Activated CD4-positive, alpha-beta memory T cell treated with anti-CD3 and anti-CD28 coated beads, Interleukin-2, amount 10 ng/mL, durations not matched to agents 7 days and 5 days (primary cell): ENCODE measurements at regions not wholly inside any gene's neighbourhood (a gene's known extent, or its start where the extent isn't known, plus 50 kb on each side); places are given as distances from the start of the nearest gene placed in this dataset.
"Not testable (repeated sequence)": the region's sequence is repeated elsewhere in the genome, so short reads cannot be mapped to it uniquely, and the experiment has no call there.

Experiments
- CTCF ChIA-PET: fragments of 350-600 bp; sonication (Branson Sonifier 250); formaldehyde crosslinking; loops from one replicate; lab custom pipeline; 2021; ENCODE audit warnings: antibody characterized with exemption, inconsistent platforms; lab: Charles Lee
- POLR2A ChIA-PET: fragments of 350-600 bp; sonication (Branson Sonifier 250); formaldehyde crosslinking; loops from one replicate; lab custom pipeline; 2021; ENCODE audit warnings: antibody characterized with exemption; lab: Charles Lee
- DNase-seq: peaks from one replicate; pipeline ENCODE4 v3.0.0-alpha.2; 2020
- H3K27ac Mint-ChIP-seq: one replicate; pipeline ENCODE4 v1.8.0; 2021; ENCODE audit warnings: mild to moderate bottlenecking, mixed read lengths
- H3K27me3 Mint-ChIP-seq: one replicate; pipeline ENCODE4 v1.8.0; 2021; ENCODE audit warnings: mixed read lengths
- H3K36me3 Mint-ChIP-seq: one replicate; pipeline ENCODE4 v1.8.0; 2021; ENCODE audit warnings: low read depth, mixed read lengths
- H3K4me1 Mint-ChIP-seq: one replicate; pipeline ENCODE4 v1.8.0; 2021; ENCODE audit warnings: mixed read lengths
- H3K4me3 Mint-ChIP-seq: one replicate; pipeline ENCODE4 v1.8.0; 2021; ENCODE audit warnings: mild to moderate bottlenecking, mixed read lengths
- H3K9me3 Mint-ChIP-seq: one replicate; pipeline ENCODE4 v1.8.0; 2021; ENCODE audit warnings: mixed read lengths

DNA sequence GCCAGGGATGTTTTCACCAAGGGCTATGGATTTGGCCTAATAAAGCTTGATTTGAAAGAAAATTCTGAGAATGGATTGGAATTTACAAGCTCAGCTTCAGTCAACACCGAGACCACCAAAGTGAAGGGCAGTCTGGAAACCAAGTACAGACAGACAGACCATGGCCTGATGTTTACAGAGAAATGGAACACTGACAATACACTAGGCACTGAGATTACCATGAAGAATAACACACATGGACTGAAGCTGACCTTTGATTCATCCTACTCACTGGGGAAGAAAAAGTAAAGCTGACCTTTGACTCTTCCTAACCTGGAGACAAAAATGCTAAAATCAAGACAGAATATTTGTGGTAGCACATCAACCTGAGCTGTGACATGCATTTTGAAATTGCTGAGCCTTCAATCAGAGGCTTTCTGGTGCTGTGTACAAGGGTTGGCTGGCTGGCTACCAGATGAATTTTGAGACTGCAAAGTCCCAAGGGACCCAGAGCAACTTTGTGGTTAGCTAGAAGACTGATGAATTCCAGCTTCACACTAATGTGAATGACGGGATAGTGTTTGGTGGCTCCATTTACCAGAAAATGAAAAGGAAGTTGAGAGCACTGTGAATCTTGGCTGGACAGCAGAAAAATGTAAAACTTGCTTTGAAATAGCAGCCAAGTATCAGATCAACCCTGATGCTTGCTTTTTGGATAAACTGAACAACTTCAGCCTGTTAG lies 190.4 kb upstream of the KCTD3 start:
- no peak overlapping the region for H3K4me3 Mint-ChIP-seq
- CTCF ChIA-PET = no interaction called here
- H3K4me1 Mint-ChIP-seq = no peaks in the 10 kb centered on the region
- POLR2A ChIA-PET = no interaction called here
- H3K36me3 Mint-ChIP-seq = no peaks in the 10 kb centered on the region
- peaks cover 3% of the 10 kb centered on the region for H3K9me3 Mint-ChIP-seq
- DNase-seq = no peak
- H3K27me3 Mint-ChIP-seq = no peaks in the 10 kb centered on the region
- no peak overlapping the region for H3K27ac Mint-ChIP-seq

DNA sequence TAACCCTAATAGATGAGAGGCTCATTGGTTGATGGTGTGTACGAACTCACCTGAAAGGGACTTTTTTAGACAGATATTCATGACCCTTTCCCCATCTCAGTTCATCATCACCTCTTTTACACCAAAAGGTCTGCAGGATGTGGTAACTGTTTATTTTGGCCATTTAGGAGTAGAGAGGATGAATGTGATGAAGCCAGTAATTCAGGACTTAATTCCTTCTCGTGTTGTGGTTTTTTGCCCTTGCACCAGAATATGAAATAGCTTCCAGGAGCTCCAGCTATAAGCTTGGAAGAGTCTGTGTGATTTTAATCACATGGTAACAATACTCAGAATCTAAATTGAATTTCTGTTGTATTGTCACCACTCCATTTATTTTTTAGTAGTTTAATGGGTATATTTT lies 189.4 kb upstream of the KCTD3 start:
- ChIA-PET CTCF (no interaction called here), POLR2A (no interaction called here)
- Mint-ChIP-seq H3K4me1 (no peaks in the 10 kb centered on the region), H3K36me3 (no peaks in the 10 kb centered on the region), H3K27me3 (no peaks in the 10 kb centered on the region), H3K27ac (no peak overlapping the region), H3K9me3 (peaks cover 3% of the 10 kb centered on the region), H3K4me3 (no peak overlapping the region)
- no peak for DNase-seq

DNA sequence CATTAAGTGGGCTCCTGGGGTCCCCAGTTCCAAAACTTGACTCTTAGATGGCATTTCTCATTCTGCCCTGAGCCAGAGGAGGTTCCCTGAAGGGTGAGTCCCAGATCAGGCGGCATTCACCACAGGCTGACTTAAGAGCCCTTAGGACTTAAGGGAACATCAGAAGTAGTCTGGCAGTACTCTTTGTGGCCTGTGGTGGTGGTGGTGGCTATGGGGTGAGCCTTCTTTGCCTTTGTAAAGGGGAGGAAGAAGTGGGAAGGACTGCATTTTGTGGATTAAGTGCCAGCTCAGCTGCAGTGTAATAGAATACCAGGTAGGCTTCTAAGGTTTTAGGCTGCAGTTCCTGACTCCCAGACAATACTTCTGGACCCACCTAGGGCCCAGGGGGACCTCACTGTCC lies 186.5 kb upstream of the KCTD3 start:
- POLR2A ChIA-PET = no interaction called here
- H3K9me3 Mint-ChIP-seq = peaks cover 3% of the 10 kb centered on the region
- H3K27me3 Mint-ChIP-seq = no peaks in the 10 kb centered on the region
- DNase-seq = no peak
- H3K4me1 Mint-ChIP-seq = no peaks in the 10 kb centered on the region
- no peaks in the 10 kb centered on the region for H3K36me3 Mint-ChIP-seq
- CTCF ChIA-PET = no interaction called here
- H3K27ac Mint-ChIP-seq = no peak overlapping the region
- H3K4me3 Mint-ChIP-seq = no peak overlapping the region

DNA sequence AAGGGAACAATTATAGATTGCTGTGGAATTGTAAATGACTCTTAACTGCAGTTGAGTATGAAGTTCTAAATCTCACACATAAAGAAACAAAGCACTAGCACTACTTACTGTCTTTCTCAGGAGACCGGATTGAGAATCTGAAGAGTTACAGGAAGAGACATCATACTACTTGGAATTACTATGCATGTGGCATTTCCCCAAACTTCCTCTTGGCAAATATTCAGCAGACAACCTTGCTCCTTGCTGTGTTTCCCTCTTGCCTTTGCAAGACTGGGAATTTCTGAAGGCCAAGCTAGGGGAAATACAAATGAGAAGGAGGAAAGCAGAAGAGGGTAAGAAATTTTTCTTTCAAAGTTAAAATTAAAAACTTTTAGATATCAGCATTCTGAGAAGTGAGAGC lies 173.6 kb upstream of the KCTD3 start:
- CTCF ChIA-PET = no interaction called here

DNA sequence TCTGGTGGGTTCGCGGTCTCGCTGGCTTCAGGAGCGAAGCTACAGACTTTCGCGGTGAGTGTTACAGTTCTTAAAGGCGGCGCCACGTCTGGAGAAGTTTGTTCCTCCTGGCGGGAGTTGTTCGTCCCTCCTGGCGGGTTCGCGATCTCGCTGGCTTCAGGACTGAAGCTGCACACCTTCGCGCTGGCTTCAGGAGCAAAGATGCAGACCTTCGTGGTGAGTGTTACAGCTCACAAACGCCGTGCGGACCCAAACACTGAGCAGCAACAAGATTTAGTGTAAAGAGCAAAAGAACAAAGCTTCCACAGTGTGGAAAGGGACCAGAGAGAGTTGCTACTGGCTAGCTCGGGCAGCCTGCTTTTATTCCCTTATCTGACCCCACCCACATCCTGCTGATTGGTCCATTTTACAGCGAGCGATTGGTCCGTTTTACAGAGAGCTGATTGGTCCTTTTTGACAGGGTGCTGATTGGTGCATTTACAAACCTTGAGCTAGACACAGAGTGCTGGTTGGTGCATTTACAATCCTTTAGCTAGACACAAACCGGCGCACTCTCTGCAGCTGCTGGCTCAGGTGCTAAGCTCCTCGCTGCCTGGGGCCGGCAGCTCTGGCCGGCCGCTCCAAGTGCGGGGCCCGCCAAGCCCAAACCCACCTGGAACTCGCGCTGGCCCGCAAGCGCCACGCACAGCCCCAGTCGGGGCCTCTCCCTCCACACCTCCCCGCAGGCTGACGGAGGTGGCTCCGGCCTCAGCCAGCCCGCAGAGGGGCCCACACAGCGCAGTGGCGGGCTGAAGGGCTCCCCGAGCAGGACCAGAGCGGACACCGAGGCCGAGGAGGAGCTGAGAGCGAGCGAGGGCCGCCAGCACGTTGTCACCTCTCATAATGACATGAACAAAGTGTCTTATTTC lies 172.8 kb upstream of the KCTD3 start:
- Mint-ChIP-seq H3K36me3 (no peaks in the 10 kb centered on the region), H3K9me3 (peaks cover 6% of the 10 kb centered on the region), H3K27me3 (no peaks in the 10 kb centered on the region), H3K4me3 (no peak overlapping the region), H3K4me1 (no peaks in the 10 kb centered on the region), H3K27ac (no peak overlapping the region)
- CTCF ChIA-PET = no interaction called here
- no peak for DNase-seq
- POLR2A ChIA-PET = no interaction called here

More for the DNA sequence above, 173.6 kb upstream of the KCTD3 start:
- H3K4me3 Mint-ChIP-seq = no peak overlapping the region
- DNase-seq = no peak
- H3K27me3 Mint-ChIP-seq = no peaks in the 10 kb centered on the region
- no peaks in the 10 kb centered on the region for H3K36me3 Mint-ChIP-seq
- no peaks in the 10 kb centered on the region for H3K4me1 Mint-ChIP-seq
- no peak overlapping the region for H3K27ac Mint-ChIP-seq
- peaks cover 6% of the 10 kb centered on the region for H3K9me3 Mint-ChIP-seq
- POLR2A ChIA-PET = no interaction called here

DNA sequence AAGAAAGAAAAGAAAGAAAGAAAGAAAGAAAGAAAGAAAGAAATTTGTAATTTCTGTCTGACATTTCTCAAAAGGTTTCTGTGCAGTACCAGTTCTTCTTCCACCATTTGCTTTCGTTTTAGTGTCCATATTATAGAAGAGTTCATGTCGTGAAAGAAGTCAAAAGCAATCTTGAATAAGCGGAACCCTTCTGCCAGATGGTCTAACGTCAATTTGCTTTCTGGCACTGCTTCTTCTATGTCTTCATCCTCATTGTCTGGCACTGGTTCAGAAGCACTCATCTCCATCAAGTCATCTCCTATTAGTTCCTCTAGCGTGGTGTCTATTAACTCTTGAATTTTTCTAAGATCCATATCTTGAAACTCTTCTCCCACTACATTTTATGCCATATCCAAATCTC lies 170.0 kb upstream of the KCTD3 start:
- Mint-ChIP-seq H3K36me3 (no peaks in the 10 kb centered on the region), H3K27ac (no peak overlapping the region), H3K27me3 (no peaks in the 10 kb centered on the region), H3K9me3 (peaks cover 6% of the 10 kb centered on the region), H3K4me3 (no peak overlapping the region), H3K4me1 (no peaks in the 10 kb centered on the region)
- ChIA-PET POLR2A (no interaction called here), CTCF (no interaction called here)
- no peak for DNase-seq

DNA sequence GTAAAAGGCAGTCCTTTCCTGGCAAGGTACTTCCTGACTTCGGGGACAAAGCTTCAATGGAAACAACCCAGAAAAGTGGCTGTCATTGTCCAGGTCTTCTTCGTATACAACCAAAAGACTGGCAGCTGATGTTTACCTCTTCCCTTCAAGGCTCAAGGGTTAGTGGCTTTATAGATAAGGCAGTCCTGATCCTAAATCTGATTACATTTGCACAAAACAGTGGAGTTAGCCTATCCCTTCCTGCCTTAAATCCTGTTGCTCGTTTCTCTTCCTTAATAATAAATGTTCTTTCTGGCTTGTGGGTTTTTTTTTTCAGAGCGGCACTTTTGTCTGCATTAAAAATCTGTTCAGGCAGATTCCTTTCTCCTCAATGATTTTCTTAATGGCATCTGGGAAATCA lies 169.3 kb upstream of the KCTD3 start:
- Mint-ChIP-seq H3K27ac (no peak overlapping the region), H3K36me3 (no peaks in the 10 kb centered on the region), H3K9me3 (peaks cover 6% of the 10 kb centered on the region), H3K27me3 (no peaks in the 10 kb centered on the region), H3K4me1 (no peaks in the 10 kb centered on the region), H3K4me3 (no peak overlapping the region)
- DNase-seq = no peak
- POLR2A ChIA-PET = no interaction called here
- CTCF ChIA-PET = no interaction called here

DNA sequence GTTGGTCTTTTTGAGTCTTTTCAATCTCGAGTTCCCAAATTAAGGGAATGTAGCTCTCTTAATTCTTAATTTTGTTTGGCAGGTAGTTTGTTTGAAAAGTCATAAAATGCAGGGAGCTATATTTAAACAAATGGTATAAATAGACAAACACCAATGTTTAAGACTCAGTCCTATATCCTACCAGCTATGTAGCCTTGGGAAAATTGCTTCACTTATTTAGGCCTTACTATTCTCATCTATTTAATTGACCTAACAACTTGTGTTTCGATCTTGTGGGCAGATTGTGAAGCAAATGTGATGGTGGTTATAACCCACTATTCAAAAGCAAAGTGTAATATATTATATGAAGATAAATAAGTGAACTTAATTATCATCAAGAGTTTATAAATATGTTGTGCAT lies 167.3 kb upstream of the KCTD3 start:
- Mint-ChIP-seq H3K4me3 (no peak overlapping the region), H3K27ac (no peak overlapping the region), H3K4me1 (no peaks in the 10 kb centered on the region), H3K9me3 (peaks cover 2% of the 10 kb centered on the region), H3K36me3 (no peaks in the 10 kb centered on the region), H3K27me3 (no peaks in the 10 kb centered on the region)
- POLR2A ChIA-PET = no interaction called here
- no peak for DNase-seq
- CTCF ChIA-PET = no interaction called here

DNA sequence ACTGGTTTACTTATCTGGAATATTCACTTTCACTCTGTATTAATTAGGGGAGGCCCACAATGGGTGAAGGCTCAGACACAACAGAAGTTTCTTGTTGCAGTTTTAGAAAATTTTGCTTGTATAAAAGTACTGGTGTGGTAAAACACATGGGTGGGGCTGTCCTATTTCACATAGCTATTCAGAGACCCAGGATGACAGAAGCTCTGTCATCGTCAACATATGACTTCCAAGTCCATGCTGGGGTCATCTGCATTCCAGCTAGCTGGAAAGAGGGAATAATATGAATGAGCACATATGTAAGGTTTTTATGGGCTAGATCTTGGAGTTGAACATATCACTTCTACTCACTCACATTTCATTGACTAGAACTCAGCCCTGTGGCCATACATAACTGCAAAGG lies 166.4 kb upstream of the KCTD3 start:
- Mint-ChIP-seq H3K27me3 (no peaks in the 10 kb centered on the region), H3K36me3 (no peaks in the 10 kb centered on the region), H3K4me3 (no peak overlapping the region), H3K27ac (no peak overlapping the region), H3K4me1 (no peaks in the 10 kb centered on the region), H3K9me3 (peaks cover 2% of the 10 kb centered on the region)
- no peak for DNase-seq
- POLR2A ChIA-PET = no interaction called here
- CTCF ChIA-PET = no interaction called here

DNA sequence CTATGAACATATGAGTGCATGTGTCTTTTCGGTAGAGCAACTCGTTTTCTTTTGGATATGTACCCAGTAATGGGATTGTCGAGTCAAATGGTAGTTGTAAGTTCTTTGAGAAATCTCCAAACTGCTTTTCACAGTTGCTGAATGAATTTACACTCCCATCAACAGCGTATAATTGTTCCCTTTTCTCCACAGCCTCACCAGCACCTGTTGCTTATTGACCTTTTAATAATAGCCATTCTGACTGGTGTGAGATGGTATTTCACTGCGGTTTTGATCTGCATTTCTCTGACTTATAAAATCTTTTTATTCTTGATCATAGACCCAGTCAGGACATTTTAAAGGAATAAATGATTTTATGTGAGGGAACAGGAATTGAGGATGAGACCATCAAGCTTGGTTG lies 165.0 kb upstream of the KCTD3 start:
- no peak overlapping the region for H3K27ac Mint-ChIP-seq
- H3K4me3 Mint-ChIP-seq = no peak overlapping the region
- DNase-seq = no peak
- ChIA-PET CTCF (no interaction called here), POLR2A (no interaction called here)
- H3K27me3 Mint-ChIP-seq = no peaks in the 10 kb centered on the region
- no peaks in the 10 kb centered on the region for H3K9me3 Mint-ChIP-seq
- H3K36me3 Mint-ChIP-seq = no peaks in the 10 kb centered on the region
- no peaks in the 10 kb centered on the region for H3K4me1 Mint-ChIP-seq

DNA sequence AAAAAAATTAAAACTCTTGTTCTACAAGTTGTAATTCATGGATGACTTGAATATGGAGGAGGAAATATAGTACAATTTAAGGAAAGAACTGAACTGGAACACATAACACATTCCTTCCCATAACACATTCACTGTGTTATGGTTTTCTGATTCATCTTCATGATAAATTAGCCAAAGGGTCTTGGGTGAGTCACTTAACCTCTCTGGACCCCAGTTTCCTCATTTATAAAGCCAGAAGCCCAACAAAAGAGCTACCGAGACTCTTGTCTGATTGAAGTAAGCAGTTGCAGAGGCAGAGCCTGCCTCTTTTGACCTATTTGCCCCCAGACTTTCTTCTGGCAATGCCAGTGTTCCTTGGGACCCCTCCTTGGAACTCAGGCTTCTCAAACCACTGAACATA lies 161.9 kb upstream of the KCTD3 start:
- POLR2A ChIA-PET = no interaction called here
- Mint-ChIP-seq H3K9me3 (no peaks in the 10 kb centered on the region), H3K36me3 (no peaks in the 10 kb centered on the region), H3K27ac (no peak overlapping the region), H3K27me3 (no peaks in the 10 kb centered on the region), H3K4me1 (no peaks in the 10 kb centered on the region), H3K4me3 (no peak overlapping the region)
- CTCF ChIA-PET = no interaction called here
- DNase-seq = no peak

DNA sequence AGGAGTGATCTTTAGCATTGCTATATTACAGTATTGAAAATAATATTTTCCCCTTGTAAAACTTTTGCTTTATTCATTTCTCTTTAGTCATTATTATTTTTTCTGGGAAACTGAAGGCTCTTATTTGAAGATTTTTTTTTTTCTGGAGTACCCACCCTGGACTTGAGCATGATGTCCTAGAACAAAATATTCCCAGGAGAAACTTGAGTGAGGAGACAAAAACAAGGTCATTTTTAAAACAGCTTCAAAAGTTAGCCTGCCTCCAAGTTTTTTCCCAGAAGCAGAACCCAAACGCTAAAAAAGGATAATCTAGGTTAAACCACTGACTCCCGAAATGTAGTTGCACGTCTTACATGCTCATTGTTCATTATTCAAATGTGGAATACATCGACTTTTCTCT lies 160.2 kb upstream of the KCTD3 start:
- H3K4me3 Mint-ChIP-seq = no peak overlapping the region
- POLR2A ChIA-PET = no interaction called here
- no peaks in the 10 kb centered on the region for H3K4me1 Mint-ChIP-seq
- DNase-seq = no peak
- H3K9me3 Mint-ChIP-seq = no peaks in the 10 kb centered on the region
- H3K27me3 Mint-ChIP-seq = no peaks in the 10 kb centered on the region
- no peaks in the 10 kb centered on the region for H3K36me3 Mint-ChIP-seq
- CTCF ChIA-PET = no interaction called here
- H3K27ac Mint-ChIP-seq = no peak overlapping the region

DNA sequence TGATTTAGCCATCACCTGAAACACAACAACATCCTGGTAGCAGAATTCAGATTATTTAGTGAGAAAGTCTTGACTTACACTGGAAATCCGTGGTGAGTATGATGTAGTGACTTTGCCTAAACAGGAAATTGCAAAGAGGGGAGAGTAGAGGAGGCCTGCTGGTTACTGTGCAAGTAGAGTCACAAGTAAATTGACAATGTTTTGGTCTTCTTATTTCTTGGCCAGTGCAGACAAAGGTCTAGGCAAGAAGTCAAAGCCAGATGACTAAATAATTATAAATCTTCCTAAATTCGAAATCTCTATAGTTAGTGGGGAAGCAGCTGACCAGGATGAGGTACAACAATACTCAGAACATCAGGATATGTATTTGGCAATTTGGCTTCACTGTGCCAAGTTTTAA lies 159.5 kb upstream of the KCTD3 start:
- Mint-ChIP-seq H3K27me3 (no peaks in the 10 kb centered on the region), H3K4me3 (no peak overlapping the region), H3K27ac (no peak overlapping the region), H3K9me3 (no peaks in the 10 kb centered on the region), H3K4me1 (no peaks in the 10 kb centered on the region), H3K36me3 (no peaks in the 10 kb centered on the region)
- no peak for DNase-seq
- ChIA-PET CTCF (no interaction called here), POLR2A (no interaction called here)

DNA sequence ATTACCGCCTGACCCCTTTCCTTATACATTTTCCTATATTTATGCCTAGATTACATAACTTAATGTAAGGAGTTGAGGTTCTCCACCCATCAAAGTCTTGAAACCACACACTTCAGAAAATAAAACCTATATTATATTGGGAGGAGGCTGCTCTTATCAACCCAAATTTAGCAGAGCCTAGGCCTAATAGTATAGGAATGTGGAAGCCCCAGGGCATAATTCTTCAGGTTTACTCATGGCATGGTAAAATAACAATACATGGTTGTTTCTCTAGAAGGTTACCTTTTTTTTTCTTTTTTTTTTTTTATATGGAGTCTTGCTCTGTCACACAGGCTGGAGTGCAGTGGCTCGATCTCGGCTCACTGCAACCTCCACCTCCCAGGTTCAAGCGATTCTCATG lies 157.6 kb upstream of the KCTD3 start:
- H3K27me3 Mint-ChIP-seq, DNase-seq, H3K27ac Mint-ChIP-seq, H3K4me3 Mint-ChIP-seq, H3K36me3 Mint-ChIP-seq, POLR2A ChIA-PET, H3K4me1 Mint-ChIP-seq, H3K9me3 Mint-ChIP-seq: not testable (repeated sequence)
- CTCF ChIA-PET = interaction anchor here (0.7 kb wide), 1 partner anchor 520 kb away, joined by 3 read pairs; no protein-coding TSS in a partner anchor
